Tibial nerve (tissue), 3 donors: ENCODE measurements at regions not wholly inside any gene's neighbourhood (a gene's known extent, or its start where the extent isn't known, plus 50 kb on each side); places are given as distances from the start of the nearest gene placed in this dataset.

Experiments used
- POLR2A ChIP-seq, 2 donors: fragments of 450-650 bp; IDR thresholded peaks; one replicate each; pipeline ENCODE4 v1.6.1; 2017; ENCODE audit warnings: antibody characterized with exemption in 2 of 2, mild to moderate bottlenecking in 2 of 2, moderate library complexity in 2 of 2
- TF ChIP-seq, protein P1 (sequence below), 5 experiments: fragments of 200-600 bp in 3 of 5; fragments of 450-650 bp in 2 of 5; sonication (generic) in 3 of 5; IDR thresholded peaks; one replicate each; pipeline ENCODE4 v1.5.1; 2016 to 2019; ENCODE audit warnings: antibody characterized with exemption in 5 of 5, mild to moderate bottlenecking in 3 of 5, moderate library complexity in 2 of 5

DNA sequence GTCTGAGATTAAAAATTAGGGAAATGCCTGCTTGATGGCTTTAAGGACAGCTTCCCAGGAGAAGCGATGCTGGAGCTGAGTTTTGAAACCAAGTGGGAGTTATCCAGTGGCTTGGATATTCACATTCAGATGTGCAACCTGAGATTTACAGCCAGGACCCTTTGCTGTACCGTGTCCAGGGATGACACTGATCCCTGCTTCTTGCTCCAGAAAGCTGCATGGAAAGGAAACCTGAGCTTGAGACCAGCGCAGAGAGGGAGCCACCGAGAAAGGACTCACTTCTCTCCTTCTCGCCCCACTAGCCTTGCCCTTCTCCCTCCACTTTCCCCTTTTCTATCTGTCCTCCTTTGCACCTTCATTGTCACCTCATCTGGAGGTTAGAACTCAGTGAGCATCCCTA, 254.5 kb upstream of the PPARGC1A start:
- TF ChIP-seq, protein P1, sequence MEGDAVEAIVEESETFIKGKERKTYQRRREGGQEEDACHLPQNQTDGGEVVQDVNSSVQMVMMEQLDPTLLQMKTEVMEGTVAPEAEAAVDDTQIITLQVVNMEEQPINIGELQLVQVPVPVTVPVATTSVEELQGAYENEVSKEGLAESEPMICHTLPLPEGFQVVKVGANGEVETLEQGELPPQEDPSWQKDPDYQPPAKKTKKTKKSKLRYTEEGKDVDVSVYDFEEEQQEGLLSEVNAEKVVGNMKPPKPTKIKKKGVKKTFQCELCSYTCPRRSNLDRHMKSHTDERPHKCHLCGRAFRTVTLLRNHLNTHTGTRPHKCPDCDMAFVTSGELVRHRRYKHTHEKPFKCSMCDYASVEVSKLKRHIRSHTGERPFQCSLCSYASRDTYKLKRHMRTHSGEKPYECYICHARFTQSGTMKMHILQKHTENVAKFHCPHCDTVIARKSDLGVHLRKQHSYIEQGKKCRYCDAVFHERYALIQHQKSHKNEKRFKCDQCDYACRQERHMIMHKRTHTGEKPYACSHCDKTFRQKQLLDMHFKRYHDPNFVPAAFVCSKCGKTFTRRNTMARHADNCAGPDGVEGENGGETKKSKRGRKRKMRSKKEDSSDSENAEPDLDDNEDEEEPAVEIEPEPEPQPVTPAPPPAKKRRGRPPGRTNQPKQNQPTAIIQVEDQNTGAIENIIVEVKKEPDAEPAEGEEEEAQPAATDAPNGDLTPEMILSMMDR (IDR thresholded peaks at IDR 0.05), result no peak
- no peak for TF ChIP-seq POLR2A (IDR thresholded peaks at IDR 0.05)
